Tibial artery (tissue), 4 donors: ENCODE measurements at regions not wholly inside any gene's neighbourhood (a gene's known extent, or its start where the extent isn't known, plus 50 kb on each side); places are given as distances from the start of the nearest gene placed in this dataset.

ENCODE experiments used
- DNase-seq, 2 donors: peaks; one replicate each; pipeline ENCODE4 v3.0.0-alpha.2; 2019
- H3K27ac ChIP-seq, 2 donors: fragments of 200-600 bp; sonication (generic) in 1 of 2; 1 replicate in 1 of 2; 2 replicates in 1 of 2; pipeline ENCODE4 v1.5.1; 2018 to 2019; ENCODE audit warnings: mild to moderate bottlenecking in 1 of 2
- H3K27me3 ChIP-seq, 2 donors: fragments of 200-600 bp; sonication (generic) in 1 of 2; one replicate each; pipeline versions ENCODE4 v1.5.1 to v1.6.0; 2016 to 2019
- H3K36me3 ChIP-seq, 3 donors: fragments of 200-600 bp; sonication (generic) in 2 of 3; one replicate each; pipeline ENCODE4 v1.5.1; 2016 to 2019; ENCODE audit warnings: mild to moderate bottlenecking in 2 of 3
- H3K4me1 ChIP-seq, 4 donors: fragments of 200-600 bp; sonication (generic) in 2 of 4; 1 replicate in 3 of 4; 2 replicates in 1 of 4; pipeline ENCODE4 v1.5.1; 2016 to 2019
- H3K4me3 ChIP-seq, 2 donors: fragments of 200-600 bp; sonication (generic) in 1 of 2; 1 replicate in 1 of 2; 2 replicates in 1 of 2; pipeline ENCODE4 v1.5.1; 2018 to 2019; ENCODE audit warnings: mild to moderate bottlenecking in 2 of 2
- H3K9me3 ChIP-seq, 3 donors: fragments of 200-600 bp; sonication (generic) in 1 of 3; one replicate each; pipeline ENCODE4 v1.5.1; 2016 to 2019
- intact Hi-C: fragments of 100-400 bp; cut with DNase I; formaldehyde crosslinking; loops from one replicate; pipeline ENCODE4 v1.15.0; 2023; ENCODE audit warnings: low total_unique reads
- TF ChIP-seq, protein P1 (sequence below), 2 experiments: fragments of 200-600 bp in 1 of 2; fragments of 450-650 bp in 1 of 2; IDR thresholded peaks; one replicate each; pipeline ENCODE4 v1.5.1; 2017 to 2019; ENCODE audit warnings: antibody characterized with exemption in 2 of 2, mild to moderate bottlenecking in 1 of 2, moderate library complexity in 1 of 2

DNA sequence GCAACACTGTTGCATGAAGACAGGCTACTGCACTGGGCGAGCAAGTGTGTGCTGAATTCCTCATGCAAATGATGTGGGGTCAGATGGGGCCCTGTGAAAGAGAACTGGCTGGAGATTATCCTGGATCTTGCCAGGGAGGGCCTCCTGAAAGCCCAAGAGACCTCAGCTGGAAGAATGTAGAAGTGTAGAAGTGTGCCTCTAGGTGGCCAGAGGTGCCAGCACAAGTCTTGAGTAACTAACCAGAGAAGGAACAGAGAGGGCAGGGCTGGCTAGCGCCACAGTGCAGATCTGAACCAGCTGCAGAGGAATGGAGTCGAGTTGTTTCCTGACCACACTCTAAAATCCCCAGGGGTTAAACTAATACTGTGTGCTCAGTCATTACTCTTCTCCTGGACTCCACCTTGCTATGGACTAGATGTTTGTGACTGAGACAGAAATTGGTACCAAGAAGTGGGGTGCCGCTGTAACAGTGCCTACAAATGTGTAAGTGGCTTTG, 399.3 kb downstream of the LRATD1 start:
- Histone ChIP-seq H3K36me3 (no peaks in the 10 kb centered on the region), H3K9me3 (no peaks in the 10 kb centered on the region), H3K4me1 (no peaks in the 10 kb centered on the region), H3K4me3 (no peak overlapping the region), H3K27ac (no peak overlapping the region), H3K27me3 (no peaks in the 10 kb centered on the region)
- intact Hi-C loops: no loop called here
- TF ChIP-seq, protein P1, sequence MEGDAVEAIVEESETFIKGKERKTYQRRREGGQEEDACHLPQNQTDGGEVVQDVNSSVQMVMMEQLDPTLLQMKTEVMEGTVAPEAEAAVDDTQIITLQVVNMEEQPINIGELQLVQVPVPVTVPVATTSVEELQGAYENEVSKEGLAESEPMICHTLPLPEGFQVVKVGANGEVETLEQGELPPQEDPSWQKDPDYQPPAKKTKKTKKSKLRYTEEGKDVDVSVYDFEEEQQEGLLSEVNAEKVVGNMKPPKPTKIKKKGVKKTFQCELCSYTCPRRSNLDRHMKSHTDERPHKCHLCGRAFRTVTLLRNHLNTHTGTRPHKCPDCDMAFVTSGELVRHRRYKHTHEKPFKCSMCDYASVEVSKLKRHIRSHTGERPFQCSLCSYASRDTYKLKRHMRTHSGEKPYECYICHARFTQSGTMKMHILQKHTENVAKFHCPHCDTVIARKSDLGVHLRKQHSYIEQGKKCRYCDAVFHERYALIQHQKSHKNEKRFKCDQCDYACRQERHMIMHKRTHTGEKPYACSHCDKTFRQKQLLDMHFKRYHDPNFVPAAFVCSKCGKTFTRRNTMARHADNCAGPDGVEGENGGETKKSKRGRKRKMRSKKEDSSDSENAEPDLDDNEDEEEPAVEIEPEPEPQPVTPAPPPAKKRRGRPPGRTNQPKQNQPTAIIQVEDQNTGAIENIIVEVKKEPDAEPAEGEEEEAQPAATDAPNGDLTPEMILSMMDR (IDR thresholded peaks at IDR 0.05): no peak
- no peak for DNase-seq

DNA sequence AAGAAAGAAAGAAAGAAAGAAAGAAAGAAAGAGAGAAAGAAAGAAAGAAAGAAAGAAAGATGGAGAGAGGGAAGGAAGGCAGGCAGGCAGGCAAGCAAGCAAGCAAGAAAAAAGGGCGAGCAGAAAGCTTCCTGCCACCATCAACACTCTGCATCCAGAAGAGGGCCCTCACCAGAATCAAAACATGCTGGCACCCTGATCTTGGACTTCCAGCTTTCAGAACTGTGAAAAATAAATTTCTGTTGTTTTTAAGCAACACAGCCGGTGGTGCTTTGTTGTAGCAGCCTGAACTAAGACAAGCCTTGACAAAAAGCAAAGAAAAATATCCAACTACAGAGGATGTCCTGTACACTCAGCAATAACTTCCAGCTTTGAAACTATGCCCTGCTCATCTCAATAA, 401.7 kb downstream of the LRATD1 start:
- no peaks in the 10 kb centered on the region for H3K4me1 ChIP-seq
- intact Hi-C loops: no loop called here
- H3K27ac ChIP-seq: no peak overlapping the region
- TF ChIP-seq, protein P1 (IDR thresholded peaks at IDR 0.05): no peak
- DNase-seq: no peak
- no peaks in the 10 kb centered on the region for H3K9me3 ChIP-seq
- H3K27me3 ChIP-seq: no peaks in the 10 kb centered on the region
- H3K4me3 ChIP-seq: no peak overlapping the region
- no peaks in the 10 kb centered on the region for H3K36me3 ChIP-seq

DNA sequence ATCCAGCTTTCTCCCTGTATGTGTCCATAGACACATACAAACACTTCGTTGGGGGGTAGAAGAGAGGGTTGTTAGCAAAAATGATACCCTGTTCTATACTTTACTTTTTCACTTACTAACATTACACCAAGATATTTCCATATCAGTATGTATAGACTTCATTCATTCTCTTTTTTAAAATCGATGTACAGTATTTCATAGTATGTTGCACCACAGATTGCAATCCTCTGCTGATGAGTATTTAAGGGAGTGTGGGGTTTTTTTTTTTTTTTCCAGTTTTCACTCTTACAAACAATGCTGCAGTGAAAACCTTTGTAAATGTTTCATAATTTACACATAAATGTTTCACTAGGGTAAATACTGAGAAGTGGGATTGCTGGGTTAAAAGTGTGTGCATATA, 402.3 kb downstream of the LRATD1 start:
- TF ChIP-seq, protein P1 (IDR thresholded peaks at IDR 0.05): no peak
- Histone ChIP-seq H3K9me3 (no peaks in the 10 kb centered on the region), H3K36me3 (no peaks in the 10 kb centered on the region), H3K4me1 (no peaks in the 10 kb centered on the region), H3K4me3 (no peak overlapping the region), H3K27me3 (no peaks in the 10 kb centered on the region), H3K27ac (no peak overlapping the region)
- no peak for DNase-seq
- intact Hi-C loops: no loop called here

DNA sequence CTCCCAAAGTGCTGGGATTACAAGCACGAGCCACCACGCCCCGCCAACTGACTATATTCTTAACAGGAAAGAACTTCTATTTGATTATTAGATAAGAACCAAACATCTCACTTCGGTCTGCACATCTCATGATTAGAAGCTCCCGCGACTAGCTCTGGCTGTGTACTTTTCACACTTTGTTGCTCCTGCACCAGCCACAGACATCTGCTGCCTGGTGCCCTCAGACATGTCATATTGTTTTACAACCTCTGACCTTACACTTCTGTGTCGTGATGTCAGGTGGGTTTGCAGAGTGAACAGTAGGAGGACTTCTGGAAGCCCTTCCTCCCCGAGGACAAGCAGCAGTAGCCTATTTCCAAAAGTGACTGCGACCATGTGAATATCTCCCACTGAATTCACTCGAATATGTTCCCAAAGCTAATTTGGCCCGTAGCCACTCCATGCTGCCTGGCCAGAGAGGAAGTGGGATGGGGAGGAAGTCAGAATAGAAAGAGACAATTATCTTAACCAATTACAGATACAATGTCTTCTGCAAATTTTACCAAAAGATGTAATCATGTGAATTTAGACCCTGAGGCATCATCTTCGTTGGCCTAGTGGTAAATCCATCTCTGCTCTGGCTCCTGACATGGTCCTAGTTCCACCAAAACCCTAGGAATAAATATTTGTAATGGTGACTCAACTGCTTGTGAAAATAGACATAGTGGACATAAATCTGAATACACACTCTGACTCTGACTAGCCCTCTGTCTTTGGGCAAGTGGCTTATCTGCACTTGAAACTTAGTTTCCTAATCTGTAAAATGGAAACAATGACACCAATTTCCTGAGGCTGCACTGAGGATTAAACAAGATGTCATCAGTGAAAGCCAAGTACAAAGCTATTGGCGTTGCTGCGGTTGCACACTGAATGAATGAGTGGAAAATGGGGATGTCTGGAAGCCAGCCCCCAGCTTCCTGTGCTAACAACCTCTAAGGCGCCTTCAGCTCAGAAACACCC, 406.1 kb downstream of the LRATD1 start:
- Histone ChIP-seq H3K27ac (no peak overlapping the region), H3K4me1 (peaks cover 0 to 5% (median 0%) of the 10 kb centered on the region in 4 donors), H3K27me3 (no peaks in the 10 kb centered on the region), H3K9me3 (no peaks in the 10 kb centered on the region), H3K36me3 (no peaks in the 10 kb centered on the region), H3K4me3 (no peak overlapping the region)
- TF ChIP-seq, protein P1 (IDR thresholded peaks at IDR 0.05): no peak
- DNase-seq: no peak
- intact Hi-C loops: no loop called here

DNA sequence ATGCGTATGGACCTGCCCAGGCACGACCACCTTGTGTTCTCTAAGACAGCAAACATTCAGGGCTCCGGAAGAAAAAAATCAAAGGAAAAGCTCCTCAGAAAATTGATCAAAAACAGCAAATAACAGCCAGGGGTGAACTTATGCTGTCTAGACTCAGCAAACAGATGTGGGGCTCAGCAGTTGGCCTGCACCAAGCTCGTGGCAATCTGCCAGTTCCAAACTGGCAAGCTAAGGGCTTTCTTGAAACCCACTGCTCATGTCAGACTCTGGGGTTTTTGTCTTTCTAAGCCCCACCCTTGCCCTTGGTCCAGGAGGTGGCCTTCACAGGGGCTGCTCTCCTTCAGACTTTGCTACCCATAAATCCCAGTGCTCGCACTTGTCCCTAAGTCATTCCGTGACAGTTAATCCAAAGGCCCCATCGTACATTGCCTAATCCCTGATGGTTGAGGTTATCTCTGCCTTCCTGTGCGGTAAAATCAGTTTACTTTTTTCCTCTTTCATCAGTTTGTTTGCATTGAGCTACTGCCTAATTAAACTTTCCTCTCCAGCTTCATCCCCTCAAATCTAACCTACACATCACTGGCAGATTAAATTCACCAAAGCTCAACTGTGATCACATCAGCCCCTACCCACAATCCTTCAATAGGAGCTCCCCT, 408.0 kb downstream of the LRATD1 start:
- Histone ChIP-seq H3K9me3 (no peaks in the 10 kb centered on the region), H3K27me3 (no peaks in the 10 kb centered on the region), H3K27ac (no peak overlapping the region), H3K4me3 (no peak overlapping the region), H3K4me1 (peaks cover 0 to 5% (median 0%) of the 10 kb centered on the region in 4 donors), H3K36me3 (no peaks in the 10 kb centered on the region)
- TF ChIP-seq, protein P1 (IDR thresholded peaks at IDR 0.05): no peak
- intact Hi-C loops: no loop called here
- no peak for DNase-seq
